PC-9 (cell line): ENCODE measurements at regions not wholly inside any gene's neighbourhood (a gene's known extent, or its start where the extent isn't known, plus 50 kb on each side); places are given as distances from the start of the nearest gene placed in this dataset.

ENCODE experiments used
- EZH2 ChIP-seq: fragments of 200-600 bp; sonication (generic); IDR thresholded peaks from 2 replicates; pipeline ENCODE4 v1.8.0; 2017; ENCODE audit warnings: antibody characterized with exemption, low read depth
- TF ChIP-seq, protein P1 (sequence below): fragments of 200-600 bp; sonication (generic); conservative IDR thresholded peaks from 2 replicates; pipeline ENCODE4 v1.6.1; 2017; ENCODE audit warnings: mixed run types, antibody characterized with exemption, mild to moderate bottlenecking, moderate library complexity

DNA sequence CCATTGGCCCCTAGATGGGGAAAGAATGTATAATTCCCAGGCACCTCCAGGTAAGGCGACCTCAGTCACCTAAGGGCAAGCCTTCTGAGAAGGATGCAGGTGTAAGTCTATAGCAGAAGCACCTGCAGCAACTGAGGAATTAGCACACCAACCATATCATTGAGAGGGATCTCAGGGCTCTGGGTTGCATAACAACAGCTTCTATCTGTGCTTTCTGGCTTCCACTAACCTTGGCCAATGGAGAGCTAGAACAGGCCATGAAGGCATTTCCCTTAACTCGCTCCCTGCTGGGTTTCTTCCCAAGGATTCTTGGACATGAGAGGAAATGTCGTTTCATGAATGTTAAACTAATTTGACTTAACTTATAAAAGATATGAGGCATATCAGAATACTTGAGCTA lies 177.8 kb upstream of the GK2 start:
- TF ChIP-seq, protein P1, sequence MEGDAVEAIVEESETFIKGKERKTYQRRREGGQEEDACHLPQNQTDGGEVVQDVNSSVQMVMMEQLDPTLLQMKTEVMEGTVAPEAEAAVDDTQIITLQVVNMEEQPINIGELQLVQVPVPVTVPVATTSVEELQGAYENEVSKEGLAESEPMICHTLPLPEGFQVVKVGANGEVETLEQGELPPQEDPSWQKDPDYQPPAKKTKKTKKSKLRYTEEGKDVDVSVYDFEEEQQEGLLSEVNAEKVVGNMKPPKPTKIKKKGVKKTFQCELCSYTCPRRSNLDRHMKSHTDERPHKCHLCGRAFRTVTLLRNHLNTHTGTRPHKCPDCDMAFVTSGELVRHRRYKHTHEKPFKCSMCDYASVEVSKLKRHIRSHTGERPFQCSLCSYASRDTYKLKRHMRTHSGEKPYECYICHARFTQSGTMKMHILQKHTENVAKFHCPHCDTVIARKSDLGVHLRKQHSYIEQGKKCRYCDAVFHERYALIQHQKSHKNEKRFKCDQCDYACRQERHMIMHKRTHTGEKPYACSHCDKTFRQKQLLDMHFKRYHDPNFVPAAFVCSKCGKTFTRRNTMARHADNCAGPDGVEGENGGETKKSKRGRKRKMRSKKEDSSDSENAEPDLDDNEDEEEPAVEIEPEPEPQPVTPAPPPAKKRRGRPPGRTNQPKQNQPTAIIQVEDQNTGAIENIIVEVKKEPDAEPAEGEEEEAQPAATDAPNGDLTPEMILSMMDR: no peak
- TF ChIP-seq EZH2: no peak
